Activated naive CD8-positive, alpha-beta T cell treated with anti-CD3 and anti-CD28 coated beads, Interleukin-2, amount 50 U/mL, for 24 hours (primary cell): ENCODE measurements at regions not wholly inside any gene's neighbourhood (a gene's known extent, or its start where the extent isn't known, plus 50 kb on each side); places are given as distances from the start of the nearest gene placed in this dataset.
"Not testable (repeated sequence)": the region's sequence is repeated elsewhere in the genome, so short reads cannot be mapped to it uniquely, and the experiment has no call there.

Experiments
- ATAC-seq: fragments of 150-1000 bp; cut with Tn5 transposase; one replicate; pipeline ENCODE4 v1.10.0; 2021
- DNase-seq: peaks from one replicate; pipeline ENCODE4 v3.0.0; 2021
- H3K27ac Mint-ChIP-seq: one replicate; pipeline ENCODE4 v1.8.0; 2021; ENCODE audit warnings: mild to moderate bottlenecking, mixed read lengths
- H3K27me3 Mint-ChIP-seq: one replicate; pipeline ENCODE4 v1.8.0; 2021; ENCODE audit warnings: mixed read lengths
- H3K36me3 Mint-ChIP-seq: one replicate; pipeline ENCODE4 v1.8.0; 2021; ENCODE audit warnings: low read depth, mixed read lengths
- H3K4me1 Mint-ChIP-seq: one replicate; pipeline ENCODE4 v1.8.0; 2021; ENCODE audit warnings: mixed read lengths
- H3K4me3 Mint-ChIP-seq: one replicate; pipeline ENCODE4 v1.8.0; 2021; ENCODE audit warnings: mild to moderate bottlenecking, moderate library complexity, mixed read lengths
- H3K9me3 Mint-ChIP-seq: one replicate; pipeline ENCODE4 v1.8.0; 2021; ENCODE audit warnings: mixed read lengths

DNA sequence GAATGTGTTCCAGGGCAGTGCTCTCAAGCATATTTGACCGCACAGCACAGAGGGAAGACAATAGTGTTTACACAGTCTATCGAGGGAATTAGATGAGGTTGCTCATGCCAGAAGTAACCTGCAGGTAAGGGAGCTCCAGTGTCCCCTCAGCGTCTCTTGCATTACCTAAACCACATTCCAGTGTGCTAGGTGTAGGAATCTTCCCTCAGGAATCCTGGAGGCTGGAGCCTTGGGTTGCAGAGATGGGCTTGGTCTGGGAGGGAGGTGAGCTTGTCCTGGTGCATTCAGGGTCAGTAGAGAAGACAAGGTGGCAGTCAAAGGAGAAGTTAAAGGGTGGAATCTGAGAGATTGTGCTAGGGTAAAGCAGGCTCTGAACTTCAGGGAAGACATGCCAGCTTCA is 56.3 kb downstream of the SOX14 start:
- Mint-ChIP-seq H3K36me3 (no peaks in the 10 kb centered on the region), H3K27me3 (peaks cover 6% of the 10 kb centered on the region), H3K9me3 (no peaks in the 10 kb centered on the region), H3K27ac (no peak overlapping the region), H3K4me1 (no peaks in the 10 kb centered on the region), H3K4me3 (no peak overlapping the region)
- DNase-seq = no peak
- no peak for ATAC-seq

DNA sequence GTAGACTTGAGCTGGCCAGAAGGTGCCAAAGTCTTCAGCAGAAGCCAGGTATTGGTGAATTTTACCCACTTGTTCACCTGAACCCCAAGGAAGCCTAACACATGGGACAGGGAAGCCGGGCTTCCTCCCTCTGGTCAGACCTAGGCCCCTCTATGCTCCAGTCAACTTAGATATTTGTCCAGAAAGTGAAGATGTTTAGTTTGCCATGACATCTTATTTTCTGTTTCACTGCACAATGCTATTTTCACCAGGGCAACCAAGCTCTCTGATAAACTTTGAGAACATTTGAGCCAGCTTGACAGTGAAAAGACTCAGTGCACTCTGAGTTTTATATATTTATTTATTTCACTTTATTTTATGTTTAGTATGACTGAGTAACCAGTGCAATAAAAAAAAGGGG is 71.0 kb downstream of the SOX14 start:
- Mint-ChIP-seq H3K9me3 (peaks cover 6% of the 10 kb centered on the region), H3K27ac (no peak overlapping the region), H3K36me3 (no peaks in the 10 kb centered on the region), H3K27me3 (peaks cover 6% of the 10 kb centered on the region), H3K4me3 (no peak overlapping the region), H3K4me1 (no peaks in the 10 kb centered on the region)
- DNase-seq = no peak
- ATAC-seq = no peak

DNA sequence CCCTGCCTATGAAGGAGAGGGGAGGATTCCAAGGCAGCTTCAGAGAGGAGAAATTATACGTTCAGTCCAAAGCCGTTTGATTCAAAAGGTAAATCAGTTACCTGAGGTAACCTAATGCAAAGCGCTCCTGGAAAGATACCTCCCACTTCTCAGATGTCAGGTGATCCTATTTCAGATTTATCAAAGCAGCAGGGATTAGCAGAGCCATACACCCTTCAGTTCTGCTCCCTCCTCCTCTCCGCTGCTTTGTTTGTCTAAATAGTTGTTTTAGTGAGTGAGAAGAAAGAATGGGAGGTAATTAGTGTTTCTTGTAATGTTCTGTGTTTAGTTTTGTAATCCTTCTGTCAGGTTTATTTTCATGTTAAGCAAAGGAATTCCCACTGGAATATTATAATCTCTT is 81.1 kb downstream of the SOX14 start:
- Mint-ChIP-seq H3K4me1 (no peaks in the 10 kb centered on the region), H3K9me3 (no peaks in the 10 kb centered on the region), H3K4me3 (no peak overlapping the region), H3K36me3 (no peaks in the 10 kb centered on the region), H3K27ac (no peak overlapping the region), H3K27me3 (peaks cover 9% of the 10 kb centered on the region)
- no peak for ATAC-seq
- no peak for DNase-seq

DNA sequence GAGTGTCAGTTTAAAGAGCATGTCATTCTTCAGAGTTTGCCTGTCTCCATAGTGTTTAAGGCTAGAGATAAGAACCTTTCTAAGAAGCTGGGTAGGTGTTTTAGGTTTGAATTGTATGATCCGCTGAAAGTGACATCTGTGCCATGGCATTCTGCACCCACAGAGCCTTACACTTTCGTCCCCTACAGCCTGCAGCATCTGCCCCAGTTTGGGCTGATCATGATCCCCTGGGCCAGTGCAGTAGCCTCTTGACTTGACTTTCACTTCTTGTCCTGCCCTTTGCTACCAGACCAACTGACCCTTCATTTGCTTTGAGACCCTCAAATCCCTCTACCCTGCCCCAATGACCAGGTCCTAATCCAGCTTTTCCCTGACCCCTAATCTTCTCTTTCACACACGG is 81.6 kb downstream of the SOX14 start:
- H3K4me3 Mint-ChIP-seq = no peak overlapping the region
- H3K27ac Mint-ChIP-seq = no peak overlapping the region
- ATAC-seq (no peak), DNase-seq (no peak)
- no peaks in the 10 kb centered on the region for H3K9me3 Mint-ChIP-seq
- H3K36me3 Mint-ChIP-seq = no peaks in the 10 kb centered on the region
- H3K4me1 Mint-ChIP-seq = no peaks in the 10 kb centered on the region
- H3K27me3 Mint-ChIP-seq = peaks cover 9% of the 10 kb centered on the region

GRCh38 chr3:137852391-137852830 is 88.3 kb downstream of the SOX14 start:
- no peaks in the 10 kb centered on the region for H3K9me3 Mint-ChIP-seq
- H3K4me3 Mint-ChIP-seq = no peak overlapping the region
- no peak overlapping the region for H3K27ac Mint-ChIP-seq
- ATAC-seq (no peak), DNase-seq (no peak)
- peaks cover 9% of the 10 kb centered on the region for H3K27me3 Mint-ChIP-seq
- no peaks in the 10 kb centered on the region for H3K36me3 Mint-ChIP-seq
- no peaks in the 10 kb centered on the region for H3K4me1 Mint-ChIP-seq

DNA sequence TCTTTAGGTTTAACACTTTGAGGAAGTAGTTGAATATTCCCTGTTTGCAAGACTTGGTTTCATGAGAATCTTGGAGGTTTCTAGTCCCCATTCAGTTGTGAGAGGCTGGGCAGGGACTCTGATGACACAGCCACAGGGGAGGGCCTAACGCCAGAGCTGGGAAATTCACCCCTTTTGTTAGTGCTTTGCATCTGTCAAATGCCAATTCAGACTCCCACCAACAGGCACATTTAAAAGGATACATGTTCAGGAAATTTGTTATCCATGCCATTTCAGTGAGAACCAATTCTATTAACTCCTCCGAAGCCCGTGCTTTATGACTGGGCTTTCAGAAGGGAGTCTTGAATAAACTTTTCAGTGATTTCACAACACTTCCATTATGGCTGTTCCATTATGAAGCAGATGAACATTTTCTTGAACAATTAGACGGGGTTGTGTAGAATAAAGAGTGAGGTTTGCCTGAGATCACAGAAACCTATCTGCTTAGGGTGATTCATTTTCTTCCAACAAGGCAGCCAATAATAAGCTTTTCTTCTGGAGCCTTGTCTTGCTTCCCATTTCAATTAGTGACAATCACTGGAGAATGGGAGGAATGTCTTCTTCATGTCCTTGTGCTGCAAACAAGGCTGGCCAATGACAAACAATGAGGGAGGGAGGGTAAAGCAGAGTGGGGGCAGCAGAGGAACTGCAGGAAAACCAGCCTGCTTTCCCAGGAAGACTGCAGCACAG is 90.6 kb downstream of the SOX14 start:
- Mint-ChIP-seq H3K4me3 (no peak overlapping the region), H3K36me3 (no peaks in the 10 kb centered on the region), H3K9me3 (no peaks in the 10 kb centered on the region), H3K4me1 (no peaks in the 10 kb centered on the region), H3K27ac (no peak overlapping the region), H3K27me3 (peaks cover 7% of the 10 kb centered on the region)
- DNase-seq = no peak
- no peak for ATAC-seq

DNA sequence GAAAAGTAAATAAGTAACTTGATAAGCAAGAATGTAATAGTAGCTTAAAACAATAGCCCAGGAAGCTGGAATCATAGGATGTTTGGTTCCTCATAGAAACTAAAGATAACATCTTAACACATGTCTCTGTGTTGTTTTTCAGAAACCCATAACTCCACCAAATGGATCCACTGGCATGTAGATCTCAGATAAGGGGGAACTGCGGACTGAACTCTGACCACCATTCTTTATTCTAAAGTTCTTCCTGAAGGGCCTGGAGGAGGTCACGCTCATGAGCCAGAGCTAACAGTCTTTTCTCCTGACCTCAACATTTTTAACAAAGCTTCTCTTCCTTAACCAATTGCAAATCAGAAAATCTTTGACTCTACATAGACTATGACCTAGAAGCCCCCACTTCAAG is 101.9 kb downstream of the SOX14 start:
- ATAC-seq (no peak), DNase-seq (no peak)
- Mint-ChIP-seq H3K9me3 (peaks cover 12% of the 10 kb centered on the region), H3K36me3 (no peaks in the 10 kb centered on the region), H3K27ac (no peak overlapping the region), H3K4me1 (no peaks in the 10 kb centered on the region), H3K27me3 (no peaks in the 10 kb centered on the region), H3K4me3 (no peak overlapping the region)

DNA sequence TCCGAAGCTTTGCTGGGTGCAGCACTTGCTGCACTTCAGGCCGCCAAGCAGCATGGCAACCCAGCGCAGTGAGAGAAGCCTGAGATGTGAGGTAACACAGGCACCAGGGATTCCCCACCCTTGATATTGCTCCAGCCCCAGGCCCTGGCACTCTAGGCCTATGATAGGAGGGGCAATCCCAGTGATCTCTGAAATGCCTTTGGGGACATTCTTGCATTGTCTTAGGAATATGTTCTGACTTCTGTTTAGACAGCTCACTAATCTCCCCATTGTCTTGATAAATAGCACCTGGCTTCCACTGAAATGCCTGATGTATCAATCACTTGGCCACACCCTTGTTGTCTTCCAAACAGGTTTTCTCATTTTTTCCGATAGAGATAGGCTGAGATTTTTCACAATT is 102.8 kb downstream of the SOX14 start:
- ATAC-seq (no peak), DNase-seq (no peak)
- H3K36me3 Mint-ChIP-seq = no peaks in the 10 kb centered on the region
- H3K9me3 Mint-ChIP-seq = peaks cover 21% of the 10 kb centered on the region
- no peaks in the 10 kb centered on the region for H3K27me3 Mint-ChIP-seq
- H3K4me1 Mint-ChIP-seq = no peaks in the 10 kb centered on the region
- no peak overlapping the region for H3K27ac Mint-ChIP-seq
- no peak overlapping the region for H3K4me3 Mint-ChIP-seq

- H3K4me1 Mint-ChIP-seq = no peaks in the 10 kb centered on the region
- no peak for ATAC-seq
- no peaks in the 10 kb centered on the region for H3K27me3 Mint-ChIP-seq
- no peak overlapping the region for H3K27ac Mint-ChIP-seq
- DNase-seq = no peak
- no peaks in the 10 kb centered on the region for H3K36me3 Mint-ChIP-seq
- no peak overlapping the region for H3K4me3 Mint-ChIP-seq
- H3K9me3 Mint-ChIP-seq = peaks cover 23% of the 10 kb centered on the region
These were observed 103.5 kb downstream of the SOX14 start for GRCh38 chr3:137867611-137868010.

DNA sequence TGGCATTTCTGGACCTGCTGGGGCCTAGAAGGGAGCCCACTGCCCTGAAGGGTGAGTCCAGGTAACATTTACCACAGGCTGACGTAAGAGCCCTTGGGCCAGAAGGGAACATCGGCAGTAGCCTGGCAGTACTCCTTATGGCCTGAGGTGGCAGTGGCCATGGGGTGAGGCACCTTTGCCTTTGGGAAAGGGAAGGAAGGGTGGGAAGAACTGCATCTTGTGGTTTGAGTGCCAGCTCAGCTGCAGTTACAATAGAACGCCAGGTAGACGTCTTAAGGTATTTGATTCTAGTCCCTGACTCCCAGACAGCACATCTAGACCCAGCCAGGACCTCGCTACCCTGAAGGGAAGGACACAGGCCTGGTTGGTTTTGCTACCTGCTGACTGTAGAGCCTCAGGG is 104.9 kb downstream of the SOX14 start:
- no peaks in the 10 kb centered on the region for H3K27me3 Mint-ChIP-seq
- DNase-seq = no peak
- no peak overlapping the region for H3K27ac Mint-ChIP-seq
- H3K36me3 Mint-ChIP-seq = no peaks in the 10 kb centered on the region
- peaks cover 23% of the 10 kb centered on the region for H3K9me3 Mint-ChIP-seq
- H3K4me3 Mint-ChIP-seq = no peak overlapping the region
- ATAC-seq = no peak
- no peaks in the 10 kb centered on the region for H3K4me1 Mint-ChIP-seq

DNA sequence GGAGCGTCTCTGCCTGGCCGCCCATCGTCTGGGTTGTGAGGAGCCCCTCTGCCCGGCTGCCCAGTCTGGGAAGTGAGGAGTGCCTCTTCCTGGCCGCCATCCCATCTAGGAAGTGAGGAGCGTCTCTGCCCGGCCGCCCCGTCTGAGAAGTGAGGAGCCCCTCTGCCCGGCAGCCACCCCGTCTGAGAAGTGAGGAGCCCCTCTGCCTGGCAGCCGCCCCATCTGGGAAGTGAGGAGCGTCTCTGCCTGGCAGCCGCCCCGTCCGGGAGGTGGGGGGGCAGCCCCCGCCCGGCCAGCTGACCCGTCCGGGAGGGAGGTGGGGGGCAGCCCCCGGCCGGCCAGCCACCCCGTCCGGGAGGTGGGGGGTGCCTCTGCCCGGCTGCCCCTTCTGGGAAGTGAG is 108.5 kb downstream of the SOX14 start:
- H3K4me1 Mint-ChIP-seq, H3K27ac Mint-ChIP-seq, DNase-seq, ATAC-seq, H3K4me3 Mint-ChIP-seq, H3K36me3 Mint-ChIP-seq, H3K27me3 Mint-ChIP-seq: not testable (repeated sequence)
- H3K9me3 Mint-ChIP-seq = peaks cover 40% of the 10 kb centered on the region

DNA sequence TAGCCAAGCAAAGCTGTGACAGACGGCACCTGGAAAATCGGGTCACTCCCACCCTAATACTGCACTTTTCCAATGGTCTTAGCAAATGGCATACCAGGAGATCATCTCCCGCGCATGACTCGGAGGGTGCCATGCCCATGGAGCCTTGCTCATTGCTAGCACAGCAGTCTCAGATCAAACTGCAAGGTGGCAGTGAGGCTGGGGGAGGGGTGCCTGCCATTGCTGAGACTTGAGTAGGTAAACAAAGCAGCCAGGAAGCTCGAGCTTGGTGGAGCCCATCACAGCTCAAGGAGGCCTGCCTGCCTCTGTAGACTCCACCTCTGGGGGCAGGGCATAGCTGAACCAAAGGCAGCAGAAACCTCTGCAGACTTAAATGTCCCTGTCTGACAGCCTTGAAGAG is 113.1 kb upstream of the CLDN18 start:
- not testable (repeated sequence) for H3K4me3 Mint-ChIP-seq, H3K27ac Mint-ChIP-seq, DNase-seq, H3K27me3 Mint-ChIP-seq, H3K4me1 Mint-ChIP-seq, ATAC-seq, H3K36me3 Mint-ChIP-seq, H3K9me3 Mint-ChIP-seq

DNA sequence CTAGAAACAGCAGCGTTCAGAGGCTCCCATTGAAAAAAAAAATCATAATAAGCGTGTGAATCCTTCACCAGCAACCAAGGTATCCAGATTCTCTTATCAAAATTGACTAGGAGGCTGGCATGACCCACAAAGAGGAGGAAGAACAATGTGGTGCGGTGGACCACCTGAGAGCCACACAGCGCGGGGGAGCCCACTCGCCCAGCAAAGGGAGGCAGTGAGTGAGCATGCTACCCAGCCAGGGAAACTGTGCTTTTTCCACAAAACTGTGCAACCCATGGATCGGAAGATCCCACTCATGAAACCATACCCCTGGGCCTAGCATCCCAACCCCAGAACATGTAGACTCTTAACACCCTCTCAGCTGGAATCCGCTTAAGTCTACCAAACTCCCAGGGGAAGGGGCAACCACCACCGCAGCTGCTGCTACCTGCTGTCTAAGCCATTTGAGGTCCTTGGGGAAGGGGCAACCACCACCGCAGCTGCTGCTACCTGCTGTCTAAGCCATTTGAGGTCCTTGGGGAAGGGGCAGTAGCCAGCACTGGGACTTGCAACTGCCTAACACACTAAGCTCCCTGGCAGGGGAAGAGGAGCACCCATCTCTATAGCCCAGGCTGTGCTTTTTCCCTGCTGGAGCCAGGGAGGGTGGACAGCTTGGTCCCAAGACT is 102.8 kb upstream of the CLDN18 start:
- H3K36me3 Mint-ChIP-seq = no peaks in the 10 kb centered on the region
- no peak overlapping the region for H3K4me3 Mint-ChIP-seq

DNA sequence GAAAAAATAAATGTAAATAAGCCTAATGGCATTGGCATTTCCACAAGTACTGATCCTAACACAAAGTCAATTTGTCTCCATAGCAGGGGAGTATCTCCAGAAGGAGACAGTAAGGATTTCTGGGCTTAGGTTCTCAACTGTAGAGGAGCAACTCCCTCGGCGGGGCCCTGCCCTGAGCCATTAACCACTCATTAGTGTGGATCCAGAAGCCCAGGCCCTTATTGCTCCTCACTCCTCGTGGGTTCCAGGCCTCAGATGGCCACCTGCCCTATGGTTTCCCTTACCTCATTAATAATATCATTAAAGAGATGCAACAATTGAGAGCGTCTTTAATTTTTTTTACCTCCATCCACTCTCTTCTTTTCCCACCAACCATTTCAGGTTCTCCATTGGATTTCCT is 85.3 kb upstream of the CLDN18 start:
- Mint-ChIP-seq H3K36me3 (no peaks in the 10 kb centered on the region), H3K4me1 (no peaks in the 10 kb centered on the region), H3K9me3 (no peaks in the 10 kb centered on the region), H3K27ac (no peak overlapping the region), H3K27me3 (peaks cover 2% of the 10 kb centered on the region), H3K4me3 (no peak overlapping the region)
- DNase-seq (no peak), ATAC-seq (no peak)

More for the DNA sequence above, 102.8 kb upstream of the CLDN18 start:
- ATAC-seq = no peak
- Mint-ChIP-seq H3K9me3 (no peaks in the 10 kb centered on the region), H3K27ac (no peak overlapping the region), H3K27me3 (peaks cover 2% of the 10 kb centered on the region), H3K4me1 (no peaks in the 10 kb centered on the region)
- no peak for DNase-seq

DNA sequence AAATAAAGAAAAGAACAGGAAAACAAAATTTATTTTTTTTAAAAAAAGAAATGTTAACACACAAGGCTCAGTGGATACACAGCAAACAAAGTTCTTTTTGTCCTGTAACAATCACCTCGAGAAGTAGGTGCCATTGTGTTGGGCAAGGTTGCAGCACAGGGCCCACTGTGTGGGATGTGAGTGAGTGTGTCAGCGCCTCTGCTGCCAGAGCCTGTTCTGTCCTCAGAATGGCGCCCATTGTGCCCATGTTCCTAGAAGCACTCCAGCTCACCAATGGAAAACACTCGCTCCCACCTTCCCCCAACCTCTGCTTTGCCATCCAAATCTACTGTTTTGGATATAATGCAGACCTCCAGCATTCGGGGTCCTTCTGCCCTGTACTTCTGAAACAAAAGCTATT is 84.9 kb upstream of the CLDN18 start:
- H3K27ac Mint-ChIP-seq = no peak overlapping the region
- H3K4me1 Mint-ChIP-seq = no peaks in the 10 kb centered on the region
- no peaks in the 10 kb centered on the region for H3K9me3 Mint-ChIP-seq
- H3K27me3 Mint-ChIP-seq = peaks cover 2% of the 10 kb centered on the region
- DNase-seq (no peak), ATAC-seq (no peak)
- no peaks in the 10 kb centered on the region for H3K36me3 Mint-ChIP-seq
- H3K4me3 Mint-ChIP-seq = no peak overlapping the region
